IPS-20b (cell line): ENCODE measurements at regions not wholly inside any gene's neighbourhood (a gene's known extent, or its start where the extent isn't known, plus 50 kb on each side); places are given as distances from the start of the nearest gene placed in this dataset.

Experiments
- H3K27ac ChIP-seq: one replicate; pipeline ENCODE4 v1.5.1; 2013; ENCODE audit warnings: low read length
- H3K27me3 ChIP-seq: 2 replicates; pipeline ENCODE4 v1.6.1; 2013; ENCODE audit warnings: mild to moderate bottlenecking, low read length, inconsistent platforms; ENCODE audit not compliant: insufficient read depth
- H3K36me3 ChIP-seq: 2 replicates; pipeline ENCODE4 v1.6.1; 2013; ENCODE audit warnings: low read depth, mild to moderate bottlenecking, inconsistent platforms, low read length, moderate library complexity; ENCODE audit not compliant: insufficient read depth
- H3K4me1 ChIP-seq: 2 replicates; pipeline ENCODE4 v1.6.1; 2013; ENCODE audit warnings: mild to moderate bottlenecking, control low read depth, inconsistent platforms, low read length, moderate library complexity; ENCODE audit not compliant: insufficient read depth
- H3K4me3 ChIP-seq: 2 replicates; pipeline ENCODE4 v1.5.1; 2013; ENCODE audit warnings: mild to moderate bottlenecking, low read length, inconsistent platforms
- H3K9ac ChIP-seq: 2 replicates; pipeline ENCODE4 v1.6.1; 2013; ENCODE audit warnings: low read depth, mild to moderate bottlenecking, inconsistent platforms, low read length, moderate library complexity
- H3K9me3 ChIP-seq: 2 replicates; pipeline ENCODE4 v1.6.1; 2013; ENCODE audit warnings: mild to moderate bottlenecking, low read depth, low read length, inconsistent platforms; ENCODE audit not compliant: insufficient read depth

DNA sequence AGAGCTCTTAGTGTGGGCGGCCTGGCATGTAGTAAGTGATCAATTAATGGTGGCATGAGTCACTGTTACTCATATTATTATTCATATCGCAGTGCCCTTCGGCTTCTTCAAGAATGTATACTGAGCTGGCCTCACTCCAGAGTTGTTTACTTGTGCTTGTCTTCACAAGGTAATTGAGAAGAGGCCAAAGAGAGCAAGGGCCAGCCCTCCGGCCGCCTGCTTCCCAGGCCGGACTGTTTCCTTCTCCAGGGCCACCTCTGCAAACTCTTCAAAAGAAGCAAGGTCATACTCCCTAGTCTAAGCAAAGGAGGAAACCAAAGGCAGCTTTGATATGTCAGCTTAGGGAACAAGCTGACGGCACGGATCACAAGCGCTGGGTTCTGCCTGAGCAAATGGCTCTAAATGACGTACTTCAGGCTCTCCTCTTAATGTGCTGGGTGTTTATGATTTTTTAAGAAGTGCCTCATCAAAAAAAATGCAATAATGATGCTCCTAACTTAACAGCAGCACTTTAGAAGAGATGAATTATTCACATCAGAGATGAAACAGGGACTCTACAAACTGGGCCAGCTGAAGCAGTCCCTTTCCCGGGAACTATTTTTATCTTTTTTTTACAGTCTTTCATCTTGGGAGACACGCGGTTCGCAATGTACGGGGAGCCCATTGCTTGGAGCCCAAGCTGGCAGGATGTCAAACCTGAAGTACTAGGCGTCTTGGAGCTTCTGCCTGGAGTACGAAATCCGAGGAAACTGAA, 65.6 kb upstream of the DLK1 start:
- peaks cover 3% of the 10 kb centered on the region; the same call in 1 of the 2 replicates for H3K4me1 ChIP-seq
- no peak overlapping the region for H3K27ac ChIP-seq
- no peaks in the 10 kb centered on the region for H3K9me3 ChIP-seq
- H3K4me3 ChIP-seq, result no peak overlapping the region
- H3K27me3 ChIP-seq, result peaks cover 5% of the 10 kb centered on the region
- H3K9ac ChIP-seq, result no peak overlapping the region
- no peaks in the 10 kb centered on the region for H3K36me3 ChIP-seq

GRCh38 chr14:100662879-100663760, 63.6 kb upstream of the DLK1 start:
- peaks cover 3% of the 10 kb centered on the region; the same call in 1 of the 2 replicates for H3K4me1 ChIP-seq
- no peaks in the 10 kb centered on the region for H3K36me3 ChIP-seq
- no peak overlapping the region for H3K27ac ChIP-seq
- H3K4me3 ChIP-seq, result no peak overlapping the region
- H3K9ac ChIP-seq, result no peak overlapping the region
- H3K9me3 ChIP-seq, result no peaks in the 10 kb centered on the region
- peaks cover 5% of the 10 kb centered on the region for H3K27me3 ChIP-seq

DNA sequence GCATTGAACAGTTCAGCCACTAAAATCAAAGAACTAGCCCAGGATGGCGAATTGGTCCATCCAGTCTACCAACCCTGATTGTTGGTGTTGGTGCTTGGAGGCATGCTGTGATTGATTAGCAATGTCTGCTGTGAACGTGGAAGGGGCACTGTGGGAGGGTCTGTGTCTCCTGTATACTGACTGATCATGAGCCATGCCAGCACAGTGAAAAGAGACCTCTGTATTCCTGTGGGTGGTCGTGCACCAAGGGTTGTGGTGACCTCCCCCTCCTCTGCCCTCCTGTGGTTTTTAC, 63.0 kb upstream of the DLK1 start:
- peaks cover 5% of the 10 kb centered on the region for H3K27me3 ChIP-seq
- H3K4me3 ChIP-seq, result no peak overlapping the region
- H3K27ac ChIP-seq, result no peak overlapping the region
- H3K4me1 ChIP-seq, result peaks cover 3% of the 10 kb centered on the region; the same call in 1 of the 2 replicates
- no peak overlapping the region for H3K9ac ChIP-seq
- no peaks in the 10 kb centered on the region for H3K9me3 ChIP-seq
- no peaks in the 10 kb centered on the region for H3K36me3 ChIP-seq

GRCh38 chr14:100664231-100664630, 62.5 kb upstream of the DLK1 start:
- Histone ChIP-seq H3K36me3 (no peaks in the 10 kb centered on the region), H3K4me3 (no peak overlapping the region), H3K27me3 (peaks cover 5% of the 10 kb centered on the region), H3K9me3 (no peaks in the 10 kb centered on the region), H3K27ac (no peak overlapping the region), H3K4me1 (peaks cover 3% of the 10 kb centered on the region; the same call in 1 of the 2 replicates), H3K9ac (no peak overlapping the region)

DNA sequence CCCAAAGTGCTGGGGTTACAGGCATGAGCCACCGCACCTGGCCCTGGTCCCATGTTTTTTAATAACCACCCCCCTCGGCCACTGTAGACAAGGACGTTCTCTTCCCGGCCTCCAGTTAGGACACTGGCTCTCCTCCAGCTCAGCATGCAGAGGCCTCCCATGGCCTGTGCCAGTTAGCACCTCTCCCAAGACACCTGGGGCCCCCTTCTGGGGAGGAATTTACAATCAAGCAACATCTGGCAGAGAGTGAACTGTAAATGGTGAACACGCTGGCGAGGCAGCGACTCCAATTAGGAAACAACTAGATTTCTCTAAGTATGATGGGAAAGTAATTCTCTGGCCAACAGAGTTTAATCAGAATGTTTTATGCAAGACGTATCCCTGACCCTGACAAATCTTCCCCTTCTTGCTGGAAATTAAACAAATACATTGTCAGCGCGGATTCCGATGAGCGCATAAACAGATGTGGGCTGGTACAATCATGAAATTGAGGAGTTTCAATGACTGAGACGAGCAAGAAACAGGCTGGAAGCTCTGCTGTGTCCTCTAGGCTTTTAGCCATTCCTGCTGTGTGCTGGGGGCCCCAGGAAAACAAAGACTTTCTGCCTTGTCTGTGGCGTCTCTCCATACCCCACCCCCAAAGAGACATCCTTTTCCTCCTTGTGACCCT, 61.7 kb upstream of the DLK1 start:
- Histone ChIP-seq H3K36me3 (no peaks in the 10 kb centered on the region), H3K4me3 (no peak overlapping the region), H3K9me3 (no peaks in the 10 kb centered on the region), H3K4me1 (peaks cover 3% of the 10 kb centered on the region; the same call in 1 of the 2 replicates), H3K9ac (no peak overlapping the region; the same call in 1 of the 2 replicates), H3K27me3 (peaks cover 5% of the 10 kb centered on the region), H3K27ac (no peak overlapping the region)

DNA sequence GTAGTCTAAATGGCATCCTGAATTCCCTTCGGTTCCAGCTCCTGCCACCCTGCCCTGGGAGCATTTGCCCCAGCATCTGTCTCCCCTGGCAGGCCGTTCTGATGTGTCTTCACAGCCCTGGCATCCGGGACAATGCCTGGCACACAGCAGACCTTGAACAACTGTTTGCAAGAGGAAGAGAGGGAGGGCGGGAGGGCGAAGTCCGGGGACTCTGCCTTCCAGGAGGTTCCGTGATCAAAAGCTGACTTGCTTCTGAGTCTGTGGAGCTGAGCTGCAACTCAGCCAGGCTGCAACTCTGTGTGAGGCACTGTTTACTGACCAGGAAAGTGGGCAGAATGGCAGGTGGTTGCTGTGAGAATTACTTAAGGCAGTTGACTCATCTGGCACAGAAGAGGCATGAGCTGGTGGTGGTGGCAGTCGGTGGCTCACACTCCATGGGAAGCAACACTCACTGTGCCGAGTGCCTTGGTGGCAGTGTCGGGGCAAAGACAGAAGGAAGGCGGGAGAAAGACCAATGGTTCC, 61.1 kb upstream of the DLK1 start:
- Histone ChIP-seq H3K36me3 (no peaks in the 10 kb centered on the region), H3K9me3 (no peaks in the 10 kb centered on the region), H3K4me1 (peaks cover 3% of the 10 kb centered on the region; the same call in 1 of the 2 replicates), H3K9ac (no peak overlapping the region; the same call in 1 of the 2 replicates), H3K27ac (no peak overlapping the region), H3K27me3 (peaks cover 5% of the 10 kb centered on the region), H3K4me3 (no peak overlapping the region)

DNA sequence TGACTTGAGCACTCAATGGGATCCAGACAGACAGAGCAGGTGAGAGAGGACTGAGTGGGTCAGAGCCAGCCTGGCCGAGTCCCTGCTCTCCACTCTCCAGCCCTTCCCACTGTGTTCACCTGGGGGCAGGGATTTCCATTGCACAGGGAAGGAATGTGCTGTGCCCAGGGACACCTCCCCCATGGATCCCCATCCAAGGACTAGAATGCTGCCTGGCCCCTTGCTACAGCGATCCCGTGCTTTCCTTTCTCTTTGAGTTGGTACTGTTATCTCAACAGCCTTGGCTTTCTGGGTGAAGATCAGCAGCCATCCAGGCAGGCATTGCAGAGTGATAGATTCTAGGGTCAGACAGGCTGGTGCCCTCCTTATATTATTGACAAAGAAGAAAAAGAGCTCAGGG, 60.3 kb upstream of the DLK1 start:
- Histone ChIP-seq H3K36me3 (no peaks in the 10 kb centered on the region), H3K27ac (no peak overlapping the region), H3K9ac (no peak overlapping the region), H3K4me1 (peaks cover 3% of the 10 kb centered on the region; the same call in 1 of the 2 replicates), H3K27me3 (peaks cover 6% of the 10 kb centered on the region), H3K9me3 (no peaks in the 10 kb centered on the region), H3K4me3 (no peak overlapping the region)

DNA sequence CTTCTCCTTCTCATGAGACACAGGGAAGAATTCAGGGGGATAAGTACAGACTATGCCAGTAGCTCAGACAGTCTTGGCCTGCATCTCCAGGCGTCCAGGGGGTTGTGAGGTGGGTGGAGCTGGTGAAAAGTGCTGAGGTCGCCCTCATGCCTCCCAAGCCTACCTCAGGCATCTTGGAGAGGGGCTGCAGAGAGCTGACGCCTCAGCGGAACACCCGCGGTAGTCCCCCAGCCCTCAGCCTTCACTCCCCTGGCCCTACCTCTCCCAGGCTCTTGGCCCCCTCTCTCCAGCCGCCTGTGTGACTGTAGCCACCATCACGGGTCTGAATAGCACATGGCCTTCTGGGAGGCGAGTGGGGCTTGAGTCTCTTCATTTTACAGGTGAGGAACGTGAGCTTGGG, 59.8 kb upstream of the DLK1 start:
- H3K4me1 ChIP-seq, result peaks cover 3% of the 10 kb centered on the region; the same call in 1 of the 2 replicates
- H3K9me3 ChIP-seq, result no peaks in the 10 kb centered on the region
- no peak overlapping the region for H3K9ac ChIP-seq
- peaks cover 10% of the 10 kb centered on the region for H3K27me3 ChIP-seq
- H3K27ac ChIP-seq, result no peak overlapping the region
- no peak overlapping the region for H3K4me3 ChIP-seq
- no peaks in the 10 kb centered on the region for H3K36me3 ChIP-seq

DNA sequence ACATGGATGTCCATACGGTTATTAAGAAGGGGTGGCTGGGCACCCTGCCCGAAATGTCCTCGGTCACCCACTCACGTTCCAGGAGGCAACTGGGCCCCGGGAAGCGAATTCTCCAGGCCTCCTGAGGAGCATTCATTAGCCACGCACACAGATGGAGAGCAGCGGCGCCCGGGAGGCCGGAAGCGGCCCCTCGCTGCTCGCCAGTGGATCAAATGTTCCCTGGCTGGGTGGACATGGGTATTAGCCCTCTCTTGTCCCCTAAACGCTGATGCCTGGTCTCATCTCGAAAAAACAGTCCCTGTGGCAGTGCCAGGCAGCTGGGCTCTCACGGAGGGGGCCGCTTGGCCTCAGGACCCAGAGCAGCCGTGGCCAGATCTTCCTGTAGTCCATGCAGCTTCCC, 59.0 kb upstream of the DLK1 start:
- Histone ChIP-seq H3K4me3 (no peak overlapping the region), H3K4me1 (peaks cover 3% of the 10 kb centered on the region; the same call in 1 of the 2 replicates), H3K9me3 (no peaks in the 10 kb centered on the region), H3K27ac (no peak overlapping the region), H3K9ac (no peak overlapping the region), H3K27me3 (peaks cover 18% of the 10 kb centered on the region), H3K36me3 (no peaks in the 10 kb centered on the region)

GRCh38 chr14:100668352-100668751, 58.3 kb upstream of the DLK1 start:
- no peak overlapping the region for H3K27ac ChIP-seq
- peaks cover 3% of the 10 kb centered on the region; the same call in 1 of the 2 replicates for H3K4me1 ChIP-seq
- no peaks in the 10 kb centered on the region for H3K9me3 ChIP-seq
- H3K4me3 ChIP-seq, result no peak overlapping the region
- H3K9ac ChIP-seq, result no peak overlapping the region
- H3K36me3 ChIP-seq, result no peaks in the 10 kb centered on the region
- peaks cover 23% of the 10 kb centered on the region for H3K27me3 ChIP-seq

GRCh38 chr14:100669011-100669412, 57.7 kb upstream of the DLK1 start:
- peaks cover 6% of the 10 kb centered on the region; the same call in 1 of the 2 replicates for H3K4me1 ChIP-seq
- no peaks in the 10 kb centered on the region for H3K36me3 ChIP-seq
- H3K27me3 ChIP-seq, result peaks cover 25% of the 10 kb centered on the region
- H3K9me3 ChIP-seq, result no peaks in the 10 kb centered on the region
- no peak overlapping the region for H3K9ac ChIP-seq
- H3K4me3 ChIP-seq, result no peak overlapping the region
- no peak overlapping the region for H3K27ac ChIP-seq
